GM10248 (cell line): ENCODE measurements at regions not wholly inside any gene's neighbourhood (a gene's known extent, or its start where the extent isn't known, plus 50 kb on each side); places are given as distances from the start of the nearest gene placed in this dataset.

Source experiments
- CTCF ChIA-PET: fragments of 300-600 bp; sonication (Branson Sonifier 250); formaldehyde crosslinking; extraction: SDS; loops from one replicate; lab custom pipeline; 2021; ENCODE audit warnings: antibody characterized with exemption; lab: Yijun Ruan, JAX
- POLR2A ChIA-PET: fragments of 350-650 bp; sonication (Branson Sonifier 250); formaldehyde crosslinking; extraction: SDS; loops from one replicate; lab custom pipeline; 2020; ENCODE audit warnings: antibody characterized with exemption; lab: Yijun Ruan, JAX
- DNase-seq: peaks from one replicate; pipeline ENCODE4 v3.0.0; 2012; ENCODE audit errors: extremely low spot score
- CTCF ChIP-seq: IDR thresholded peaks from 2 replicates; pipeline ENCODE4 v1.5.1; 2012; ENCODE audit warnings: mild to moderate bottlenecking, low read depth; ENCODE audit errors: extremely low read depth, missing control alignments, control extremely low read depth

DNA sequence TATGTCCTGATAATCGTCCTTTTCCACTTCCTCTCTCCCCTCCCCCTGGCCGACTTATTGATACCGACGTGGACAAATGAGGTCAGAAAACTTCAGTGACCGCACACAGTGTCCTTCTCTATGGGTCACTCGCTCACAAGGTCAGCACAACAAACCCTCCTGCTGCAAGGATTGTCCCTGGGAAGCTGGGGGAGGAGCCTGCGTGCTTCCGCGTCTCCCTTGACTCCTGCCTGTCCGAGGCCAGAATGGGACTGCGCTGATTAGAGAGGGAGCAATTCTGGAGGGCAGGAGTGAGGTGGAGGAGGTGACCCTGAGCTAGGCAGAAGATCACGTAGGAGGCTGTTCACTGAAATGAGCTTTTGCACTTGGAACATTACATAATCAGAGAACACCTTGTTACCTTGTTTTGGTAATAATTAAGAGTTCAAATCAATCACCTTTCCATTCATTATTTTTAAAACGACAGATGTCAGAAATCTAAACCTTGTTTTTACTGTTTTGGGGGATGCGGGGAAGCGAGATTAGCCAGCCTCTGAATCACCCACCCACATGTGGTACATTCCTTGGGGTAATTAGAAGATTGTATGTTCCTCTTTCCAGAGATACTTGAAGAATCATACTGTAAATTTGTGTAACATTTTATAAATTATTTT lies 70.6 kb downstream of the CTAGE1 start:
- CTCF ChIA-PET, result no interaction called here
- DNase-seq, result no peak
- POLR2A ChIA-PET, result no interaction called here
- no peak for TF ChIP-seq CTCF

DNA sequence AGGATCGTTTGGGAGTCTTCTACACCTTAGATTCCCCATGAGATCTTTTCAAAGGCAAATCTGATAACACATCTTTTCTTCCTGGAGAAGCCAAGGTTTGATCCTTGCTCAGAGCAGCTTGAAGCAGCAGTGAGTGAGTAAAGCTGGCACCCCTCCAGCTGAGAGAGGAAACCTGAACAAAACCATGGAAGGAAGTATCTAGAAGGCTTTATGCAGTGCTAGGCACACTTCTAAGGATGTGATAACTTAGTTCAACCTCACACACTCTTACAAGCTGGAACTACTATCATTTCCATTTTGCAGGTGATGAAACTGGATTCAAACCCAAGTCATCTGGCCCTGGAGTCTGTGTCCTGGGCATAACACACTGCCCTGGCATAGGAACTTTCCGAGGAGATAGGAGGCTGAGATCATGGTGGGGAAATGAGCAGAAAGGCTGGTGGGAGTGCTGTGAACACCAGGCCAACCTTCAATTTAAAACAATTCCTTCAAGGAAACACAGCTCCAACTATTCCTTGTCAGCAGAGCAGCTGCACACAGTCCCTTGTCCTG lies 71.2 kb downstream of the CTAGE1 start:
- DNase-seq, result no peak
- no peak for TF ChIP-seq CTCF
- CTCF ChIA-PET, result no interaction called here
- POLR2A ChIA-PET, result no interaction called here

- ChIA-PET CTCF (no interaction called here), POLR2A (no interaction called here)
- DNase-seq, result no peak
- TF ChIP-seq CTCF, result no peak
These were observed 72.0 kb downstream of the CTAGE1 start for GRCh38 chr18:22345718-22346117.

- no peak for DNase-seq
- no peak for TF ChIP-seq CTCF
- ChIA-PET POLR2A (no interaction called here), CTCF (no interaction called here)
These were observed 72.6 kb downstream of the CTAGE1 start for GRCh38 chr18:22344908-22345670.

- CTCF ChIA-PET, result no interaction called here
- DNase-seq, result no peak
- POLR2A ChIA-PET, result no interaction called here
- TF ChIP-seq CTCF, result no peak
These were observed 73.3 kb downstream of the CTAGE1 start for GRCh38 chr18:22344445-22344844.

DNA sequence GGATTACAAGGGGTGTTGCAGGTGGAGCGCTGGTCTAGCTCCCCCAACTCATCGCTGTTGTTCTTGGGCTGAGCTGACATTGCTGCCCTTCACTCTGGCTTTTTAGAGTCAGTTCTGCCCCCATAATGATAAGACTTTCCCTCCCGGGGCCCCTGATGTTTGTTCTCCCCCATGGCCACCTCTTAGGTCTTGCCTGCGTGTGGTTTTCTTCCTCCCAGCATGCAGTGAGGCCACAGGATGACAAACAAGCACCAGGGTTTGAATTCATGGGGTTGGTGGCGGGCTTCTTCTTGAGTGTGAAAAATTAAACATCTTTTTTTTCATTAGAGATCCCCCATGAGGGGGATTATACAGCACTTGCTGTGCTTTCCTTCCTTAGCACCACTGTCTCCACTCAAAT lies 74.1 kb downstream of the CTAGE1 start:
- ChIA-PET CTCF (no interaction called here), POLR2A (no interaction called here)
- no peak for DNase-seq
- no peak for TF ChIP-seq CTCF
